A549 (cell line): ENCODE measurements at regions not wholly inside any gene's neighbourhood (a gene's known extent, or its start where the extent isn't known, plus 50 kb on each side); places are given as distances from the start of the nearest gene placed in this dataset.

Source experiments
- ATAC-seq, 2 experiments: fragments of 200-7000 bp in 1 of 2; fragments of >200 bp in 1 of 2; cut with Nextera tagmentation in 1 of 2; cut with Tn5 transposase in 1 of 2; 3 replicates each; pipeline versions ENCODE4 v1.8.0 to v1.9.1; 2018 to 2020; ENCODE audit warnings: mild to moderate bottlenecking in 1 of 2, moderate library complexity in 1 of 2
- CTCF ChIA-PET: fragments of 300-600 bp; sonication (Branson Sonifier 250); formaldehyde crosslinking; extraction: SDS; loops from one replicate; lab custom pipeline; 2021; ENCODE audit warnings: antibody characterized with exemption, inconsistent platforms; lab: Yijun Ruan, JAX
- POLR2A ChIA-PET: fragments of 350-600 bp; formaldehyde crosslinking; extraction: SDS; loops from one replicate; lab custom pipeline; 2021; ENCODE audit warnings: antibody characterized with exemption, inconsistent platforms; lab: Yijun Ruan, JAX
- DNase-seq, 2 experiments: peaks; one replicate each; pipeline versions ENCODE4 v3.0.0 to v3.0.0-alpha.2; 2011 to 2016; ENCODE audit warnings: low read depth in 1 of 2, low spot score in 1 of 2
- FAIRE-seq: peaks from 2 replicates; lab custom pipeline; 2011; peaks lifted over from hg19 to GRCh38; lab: Jason Lieb, UNC
- H3K27ac ChIP-seq, 2 experiments: fragments of >200 bp; sonication (Bioruptor Twin); formaldehyde crosslinking; 3 replicates each; pipeline ENCODE4 v1.5.1; 2016 to 2017
- H3K4me1 ChIP-seq: fragments of >200 bp; sonication (Bioruptor Twin); formaldehyde crosslinking; 3 replicates; pipeline ENCODE4 v1.6.1; 2016
- H3K4me2 ChIP-seq: fragments of >200 bp; sonication (Bioruptor Twin); formaldehyde crosslinking; 3 replicates; pipeline ENCODE4 v1.6.1; 2016
- H3K4me3 ChIP-seq: fragments of >200 bp; sonication (Bioruptor Twin); formaldehyde crosslinking; 3 replicates; pipeline ENCODE4 v1.5.1; 2016
- H3K9me3 ChIP-seq: fragments of >200 bp; sonication (Bioruptor Twin); formaldehyde crosslinking; 3 replicates; pipeline ENCODE4 v1.6.1; 2016
- BCL3 ChIP-seq: fragments of >200 bp; sonication (Bioruptor Twin); formaldehyde crosslinking; IDR thresholded peaks from 3 replicates; pipeline ENCODE4 v1.6.1; 2016
- CBX2 ChIP-seq: fragments of 200-600 bp; sonication (generic); IDR thresholded peaks from 2 replicates; pipeline ENCODE4 v1.6.1; 2016; ENCODE audit warnings: low read depth, mild to moderate bottlenecking, borderline replicate concordance
- CHD2 ChIP-seq: fragments of 150-350 bp; IDR thresholded peaks from 2 replicates; pipeline ENCODE4 v1.6.1; 2014; ENCODE audit warnings: low read length; ENCODE audit not compliant: partially characterized antibody
- CHD4 ChIP-seq: fragments of 200-600 bp; sonication (generic); IDR thresholded peaks from 2 replicates; pipeline ENCODE4 v1.6.1; 2016; ENCODE audit warnings: antibody characterized with exemption, mild to moderate bottlenecking, borderline replicate concordance
- EHF ChIP-seq: fragments of 250-450 bp; sonication (Bioruptor Pico); IDR thresholded peaks from 2 replicates; pipeline ENCODE4 v1.5.0; 2020; ENCODE audit warnings: mild to moderate bottlenecking
- EHMT2 ChIP-seq: fragments of 200-600 bp; sonication (generic); IDR thresholded peaks from 2 replicates; pipeline ENCODE4 v1.6.1; 2016; ENCODE audit warnings: antibody characterized with exemption, low read depth, mild to moderate bottlenecking, moderate library complexity
- FOSB ChIP-seq: fragments of 250-450 bp; sonication (Bioruptor Pico); IDR thresholded peaks from 2 replicates; pipeline ENCODE4 v1.5.0; 2020; ENCODE audit warnings: mild to moderate bottlenecking, moderate library complexity
- FOSL2 ChIP-seq, 2 experiments: fragments of 450-650 bp in 1 of 2; fragments of >200 bp in 1 of 2; sonication (Bioruptor Twin) in 1 of 2; formaldehyde crosslinking; IDR thresholded peaks; 2 replicates each; pipeline versions ENCODE4 v1.5.0 to v1.6.1; 2016 to 2020; ENCODE audit warnings: mild to moderate bottlenecking in 1 of 2, moderate library complexity in 1 of 2
- GATA3 ChIP-seq: IDR thresholded peaks from 2 replicates; pipeline ENCODE4 v1.6.1; 2012; ENCODE audit warnings: borderline replicate concordance
- HDAC2 ChIP-seq: fragments of 200-600 bp; sonication (generic); IDR thresholded peaks from 2 replicates; pipeline ENCODE4 v1.6.1; 2016
- HEYL ChIP-seq: fragments of 250-450 bp; sonication (Bioruptor Pico); IDR thresholded peaks from 2 replicates; pipeline ENCODE4 v1.8.0; 2021; ENCODE audit warnings: mild to moderate bottlenecking, moderate library complexity
- HOXA7 ChIP-seq: fragments of 250-450 bp; sonication (Bioruptor Pico); IDR thresholded peaks from 2 replicates; pipeline ENCODE4 v1.5.0; 2020; ENCODE audit warnings: mild to moderate bottlenecking, moderate library complexity
- HOXB13 ChIP-seq: fragments of 250-450 bp; sonication (Bioruptor Pico); IDR thresholded peaks from 2 replicates; pipeline ENCODE4 v1.5.0; 2020; ENCODE audit warnings: low read depth, mild to moderate bottlenecking, moderate library complexity
- NPAS2 ChIP-seq: fragments of 250-450 bp; sonication (Bioruptor Pico); IDR thresholded peaks from 2 replicates; pipeline ENCODE4 v1.8.0; 2022; ENCODE audit warnings: mild to moderate bottlenecking, moderate library complexity, borderline replicate concordance
- NR3C1 ChIP-seq: fragments of >200 bp; sonication (Bioruptor Twin); formaldehyde crosslinking; IDR thresholded peaks from 3 replicates; pipeline ENCODE4 v1.6.1; 2017
- PBX3 ChIP-seq: IDR thresholded peaks from 2 replicates; pipeline ENCODE4 v1.6.1; 2012
- PHF8 ChIP-seq: fragments of 200-600 bp; sonication (generic); IDR thresholded peaks from 2 replicates; pipeline ENCODE4 v1.6.1; 2016; ENCODE audit warnings: low read depth, mild to moderate bottlenecking, antibody characterized with exemption, moderate library complexity, borderline replicate concordance
- RAD21 ChIP-seq, 2 experiments: fragments of >200 bp in 1 of 2; sonication (Bioruptor Twin) in 1 of 2; formaldehyde crosslinking in 1 of 2; IDR thresholded peaks in 1 of 2; conservative IDR thresholded peaks in 1 of 2; 2 replicates in 1 of 2; 3 replicates in 1 of 2; pipeline ENCODE4 v1.6.1; 2012 to 2018; ENCODE audit warnings: inconsistent platforms in 1 of 2
- REST ChIP-seq: fragments of 200-600 bp; sonication (generic); IDR thresholded peaks from 2 replicates; pipeline ENCODE4 v1.6.1; 2016; ENCODE audit warnings: antibody characterized with exemption, mild to moderate bottlenecking, moderate library complexity
- SREBF2 ChIP-seq: fragments of 450-650 bp; IDR thresholded peaks from 2 replicates; pipeline ENCODE4 v1.6.1; 2014; ENCODE audit warnings: mild to moderate bottlenecking, moderate library complexity
- TP53 ChIP-seq: fragments of 250-450 bp; sonication (Bioruptor Pico); IDR thresholded peaks from 2 replicates; pipeline ENCODE4 v1.5.0; 2021; ENCODE audit warnings: mild to moderate bottlenecking, moderate library complexity
- USF2 ChIP-seq: fragments of 450-650 bp; IDR thresholded peaks from 2 replicates; pipeline ENCODE4 v1.6.1; 2014; ENCODE audit warnings: antibody characterized with exemption
- ZC3H11A ChIP-seq: fragments of 450-650 bp; IDR thresholded peaks from 2 replicates; pipeline ENCODE4 v1.6.1; 2014; ENCODE audit warnings: antibody characterized with exemption, mild to moderate bottlenecking
- ZFP36 ChIP-seq: fragments of 450-650 bp; IDR thresholded peaks from 2 replicates; pipeline ENCODE4 v1.6.1; 2014; ENCODE audit warnings: borderline replicate concordance; ENCODE audit not compliant: partially characterized antibody
- ZSCAN20 ChIP-seq: fragments of 250-450 bp; sonication (Bioruptor Pico); IDR thresholded peaks from 2 replicates; pipeline ENCODE4 v1.8.0; 2022; ENCODE audit warnings: mild to moderate bottlenecking, moderate library complexity
- WGBS: methylation state at CpG from one replicate; pipeline ENCODE4 v1.1.6; 2017; ENCODE audit errors: missing lambda C conversion rate; 5-methylcytosine and 5-hydroxymethylcytosine counted together

- POLR2A ChIA-PET, result no interaction called here
- 21% methylated on average over 15 of the region's 15 CpGs for WGBS
Measured at GRCh38 chr2:219698748-219699439, 71.5 kb downstream of the SLC4A3 start.

GRCh38 chr2:219699440-219699821 lies 72.0 kb downstream of the SLC4A3 start:
- WGBS, result 22% methylated on average over 8 of the region's 8 CpGs
- ChIA-PET POLR2A (no interaction called here), CTCF (interaction anchor here (6.2 kb wide), 1 partner anchor 10 kb away, joined by 34 read pairs; no protein-coding TSS in a partner anchor)
- TF ChIP-seq FOSL2 (IDR thresholded peaks at IDR 0.05) (no peak), FOSL2 (CRISPR knock-in tag; IDR thresholded peaks at IDR 0.05) (no peak), EHF (CRISPR knock-in tag) (no peak), HDAC2 (no peak)
- Histone ChIP-seq H3K4me2 (no peak overlapping the region), H3K4me1 (no peaks in the 10 kb centered on the region), H3K27ac (no peak overlapping the region), H3K4me3 (no peak overlapping the region), H3K9me3 (no peaks in the 10 kb centered on the region)
- DNase-seq, result no peak
- no peak for FAIRE-seq
- no peak for ATAC-seq

More at GRCh38 chr2:219698748-219699439, 71.5 kb downstream of the SLC4A3 start:
- Histone ChIP-seq H3K4me1 (no peaks in the 10 kb centered on the region), H3K4me2 (no peak overlapping the region), H3K27ac (no peak overlapping the region), H3K4me3 (no peak overlapping the region), H3K9me3 (no peaks in the 10 kb centered on the region)
- FAIRE-seq, result no peak
- DNase-seq, result no peak
- TF ChIP-seq CHD2 (no peak), HOXB13 (CRISPR knock-in tag) (no peak), FOSB (CRISPR knock-in tag) (no peak), ZFP36 (no peak), BCL3 (no peak), REST (no peak), TP53 (CRISPR knock-in tag) (no peak), HOXA7 (CRISPR knock-in tag) (no peak), ZSCAN20 (CRISPR knock-in tag) (no peak), CHD4 (no peak), EHF (CRISPR knock-in tag) (no peak)
- no peak for ATAC-seq
- CTCF ChIA-PET, result interaction anchor here (1.0 to 6.2 kb wide), 2 partner anchors 9 to 10 kb away, joined by 4 to 34 read pairs; no protein-coding TSS in a partner anchor

- Histone ChIP-seq H3K4me3 (no peak overlapping the region), H3K9me3 (no peaks in the 10 kb centered on the region), H3K27ac (no peak overlapping the region), H3K4me2 (no peak overlapping the region), H3K4me1 (no peaks in the 10 kb centered on the region)
- ATAC-seq (no peak), DNase-seq (no peak), FAIRE-seq (no peak)
- 57% methylated on average over 8 of the region's 8 CpGs for WGBS
- ChIA-PET POLR2A (no interaction called here), CTCF (interaction anchor here (6.2 kb wide), 1 partner anchor 13 kb away, joined by 34 read pairs; no protein-coding TSS in a partner anchor)
- TF ChIP-seq EHMT2 (no peak), ZSCAN20 (CRISPR knock-in tag) (no peak), PBX3 (no peak), GATA3 (no peak), CHD4 (no peak), ZC3H11A (no peak), PHF8 (no peak), CBX2 (no peak), SREBF2 (no peak), NPAS2 (CRISPR knock-in tag) (no peak), ZFP36 (no peak), NR3C1 (no peak), USF2 (no peak), FOSL2 (IDR thresholded peaks at IDR 0.05) (no peak), FOSL2 (CRISPR knock-in tag; IDR thresholded peaks at IDR 0.05) (no peak), RAD21 (conservative IDR thresholded peaks at IDR 0.05 in 1 of 2, IDR thresholded peaks at IDR 0.05 in 1 of 2) (no peak), HEYL (no peak)
Measured at GRCh38 chr2:219701847-219702634, 74.6 kb downstream of the SLC4A3 start.
